ENCODE measurements at regions not wholly inside any gene's neighbourhood (a gene's known extent, or its start where the extent isn't known, plus 50 kb on each side); places are given as distances from the start of the nearest gene placed in this dataset.

DNA sequence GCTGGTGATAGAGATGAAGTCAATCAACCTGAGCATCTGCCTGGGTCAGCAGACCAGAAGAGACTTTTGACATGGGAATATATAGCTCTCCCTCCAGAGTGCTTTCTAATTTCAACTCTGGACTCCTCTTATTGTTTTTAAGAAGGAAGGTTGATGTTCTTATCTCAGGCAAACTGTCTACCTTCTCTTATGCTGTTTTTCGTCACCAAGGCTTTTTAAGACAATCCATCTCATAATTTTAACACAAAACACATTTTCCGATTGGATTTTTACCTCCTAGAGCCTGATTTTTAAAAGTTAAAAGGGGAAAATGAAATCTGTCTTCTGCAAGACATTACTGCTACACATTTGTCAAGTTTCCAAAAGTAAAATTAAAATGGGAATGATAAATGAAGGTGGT is 368.7 kb upstream of the MIS18BP1 start:
- TF ChIP-seq EZH2 (IDR thresholded peaks at IDR 0.05), result no peak
- TF ChIP-seq POLR2AphosphoS5 (IDR thresholded peaks at IDR 0.05; ENCODE audit: borderline replicate concordance, low read depth, low read length), result no peak
